Stomach (tissue), 4 donors: ENCODE measurements at regions not wholly inside any gene's neighbourhood (a gene's known extent, or its start where the extent isn't known, plus 50 kb on each side); places are given as distances from the start of the nearest gene placed in this dataset.

Experiments used
- CTCF ChIP-seq, 7 experiments: fragments of 450-650 bp in 4 of 7; fragments of 200-600 bp in 3 of 7; sonication (generic) in 3 of 7; IDR thresholded peaks; one replicate each; pipeline ENCODE4 v1.5.1; 2016 to 2019; ENCODE audit warnings: antibody characterized with exemption in 7 of 7, control low read depth in 2 of 7, mild to moderate bottlenecking in 1 of 7
- EP300 ChIP-seq: sonication (generic); formaldehyde crosslinking; IDR thresholded peaks from one replicate; pipeline ENCODE4 v1.6.1; 2017; ENCODE audit warnings: antibody characterized with exemption
- POLR2A ChIP-seq, 4 donors: fragments of 450-650 bp; IDR thresholded peaks; one replicate each; pipeline ENCODE4 v1.6.1; 2016; ENCODE audit warnings: antibody characterized with exemption in 4 of 4, control low read depth in 2 of 4, mild to moderate bottlenecking in 1 of 4, moderate library complexity in 1 of 4

- TF ChIP-seq CTCF (IDR thresholded peaks at IDR 0.05) (no peak), EP300 (no peak), POLR2A (IDR thresholded peaks at IDR 0.05) (no peak)
Measured at GRCh38 chr18:73717570-73717969, 430.1 kb downstream of the FBXO15 start.
